H7 (cell line): ENCODE measurements at regions not wholly inside any gene's neighbourhood (a gene's known extent, or its start where the extent isn't known, plus 50 kb on each side); places are given as distances from the start of the nearest gene placed in this dataset.

Experiments used
- DNase-seq: peaks from one replicate; pipeline ENCODE4 v3.0.0; 2012
- H3K27me3 ChIP-seq: 2 replicates; pipeline ENCODE4 v1.6.0; 2011; ENCODE audit warnings: mild to moderate bottlenecking, low read length; ENCODE audit not compliant: control insufficient read depth, insufficient read depth
- H3K36me3 ChIP-seq: replicated peaks from 2 replicates; pipeline ENCODE4 v1.5.1; 2011; ENCODE audit warnings: low read length; ENCODE audit not compliant: control insufficient read depth, insufficient read depth
- H3K4me3 ChIP-seq: 2 replicates; pipeline ENCODE4 v1.5.1; 2011; ENCODE audit warnings: low read depth, mild to moderate bottlenecking, control low read depth, low read length, moderate library complexity; ENCODE audit not compliant: insufficient read depth

GRCh38 chr3:5297895-5298294 lies 110.4 kb downstream of the EDEM1 start:
- H3K27me3 ChIP-seq: no peaks in the 10 kb centered on the region
- DNase-seq: no peak
- no peak overlapping the region for H3K4me3 ChIP-seq
- no peaks in the 10 kb centered on the region for H3K36me3 ChIP-seq

GRCh38 chr3:5298453-5298852 lies 110.9 kb downstream of the EDEM1 start:
- H3K4me3 ChIP-seq: no peak overlapping the region
- H3K36me3 ChIP-seq: no peaks in the 10 kb centered on the region
- no peaks in the 10 kb centered on the region for H3K27me3 ChIP-seq
- DNase-seq: no peak

- H3K36me3 ChIP-seq: no peaks in the 10 kb centered on the region
- H3K4me3 ChIP-seq: no peak overlapping the region
- no peak for DNase-seq
- no peaks in the 10 kb centered on the region for H3K27me3 ChIP-seq
Measured at GRCh38 chr3:5299161-5299560, 111.7 kb downstream of the EDEM1 start.

GRCh38 chr3:5300638-5301037 lies 113.1 kb downstream of the EDEM1 start:
- no peak for DNase-seq
- Histone ChIP-seq H3K4me3 (no peak overlapping the region), H3K27me3 (no peaks in the 10 kb centered on the region), H3K36me3 (no peaks in the 10 kb centered on the region)

- Histone ChIP-seq H3K27me3 (no peaks in the 10 kb centered on the region), H3K4me3 (no peak overlapping the region), H3K36me3 (no peaks in the 10 kb centered on the region)
- DNase-seq: no peak
Measured at GRCh38 chr3:5301651-5302297, 114.3 kb downstream of the EDEM1 start.

GRCh38 chr3:5302661-5303060 lies 115.2 kb downstream of the EDEM1 start:
- DNase-seq: no peak
- Histone ChIP-seq H3K4me3 (no peak overlapping the region), H3K36me3 (no peaks in the 10 kb centered on the region), H3K27me3 (no peaks in the 10 kb centered on the region)

GRCh38 chr3:5304188-5304587 lies 116.7 kb downstream of the EDEM1 start:
- Histone ChIP-seq H3K4me3 (no peak overlapping the region), H3K36me3 (no peaks in the 10 kb centered on the region), H3K27me3 (no peaks in the 10 kb centered on the region)
- no peak for DNase-seq

GRCh38 chr3:5304789-5305683 lies 117.5 kb downstream of the EDEM1 start:
- DNase-seq: peak; percentile 32
- no peak overlapping the region for H3K4me3 ChIP-seq
- H3K27me3 ChIP-seq: no peaks in the 10 kb centered on the region
- no peaks in the 10 kb centered on the region for H3K36me3 ChIP-seq

GRCh38 chr3:5305684-5305989 lies 118.1 kb downstream of the EDEM1 start:
- Histone ChIP-seq H3K36me3 (no peaks in the 10 kb centered on the region), H3K4me3 (no peak overlapping the region), H3K27me3 (no peaks in the 10 kb centered on the region)
- DNase-seq: no peak

GRCh38 chr3:5309171-5309570 lies 121.7 kb downstream of the EDEM1 start:
- Histone ChIP-seq H3K36me3 (no peaks in the 10 kb centered on the region), H3K4me3 (no peak overlapping the region), H3K27me3 (no peaks in the 10 kb centered on the region)
- DNase-seq: no peak

GRCh38 chr3:5309602-5310001 lies 122.1 kb downstream of the EDEM1 start:
- H3K4me3 ChIP-seq: no peak overlapping the region
- no peaks in the 10 kb centered on the region for H3K36me3 ChIP-seq
- H3K27me3 ChIP-seq: no peaks in the 10 kb centered on the region
- no peak for DNase-seq

GRCh38 chr3:5310509-5310908 lies 123.0 kb downstream of the EDEM1 start:
- H3K27me3 ChIP-seq: no peaks in the 10 kb centered on the region
- no peak for DNase-seq
- H3K4me3 ChIP-seq: no peak overlapping the region
- no peaks in the 10 kb centered on the region for H3K36me3 ChIP-seq

GRCh38 chr3:5312290-5312689 lies 124.8 kb downstream of the EDEM1 start:
- Histone ChIP-seq H3K36me3 (no peaks in the 10 kb centered on the region), H3K27me3 (no peaks in the 10 kb centered on the region), H3K4me3 (no peak overlapping the region)
- no peak for DNase-seq

- H3K27me3 ChIP-seq: no peaks in the 10 kb centered on the region
Measured at GRCh38 chr3:5314897-5315296, 127.4 kb downstream of the EDEM1 start.

GRCh38 chr3:5317557-5317956 lies 130.1 kb downstream of the EDEM1 start:
- Histone ChIP-seq H3K36me3 (no peaks in the 10 kb centered on the region), H3K27me3 (no peaks in the 10 kb centered on the region), H3K4me3 (no peak overlapping the region)
- DNase-seq: no peak

More at GRCh38 chr3:5314897-5315296, 127.4 kb downstream of the EDEM1 start:
- no peak overlapping the region for H3K4me3 ChIP-seq
- H3K36me3 ChIP-seq: no peaks in the 10 kb centered on the region
- no peak for DNase-seq
